Kidney (tissue), 13 donors: ENCODE measurements at regions not wholly inside any gene's neighbourhood (a gene's known extent, or its start where the extent isn't known, plus 50 kb on each side); places are given as distances from the start of the nearest gene placed in this dataset.

ENCODE experiments used
- DNase-seq, 5 donors: peaks; one replicate each; pipeline ENCODE4 v3.0.0-alpha.2; 2013 to 2020
- FAIRE-seq: peaks from 2 replicates; lab custom pipeline; 2012; peaks lifted over from hg19 to GRCh38; lab: Jason Lieb, UNC
- H3K27ac ChIP-seq, 2 donors: one replicate each; pipeline ENCODE4 v1.7.0; 2013; ENCODE audit warnings: low read depth in 2 of 2, low read length in 2 of 2, inconsistent platforms in 1 of 2
- H3K27me3 ChIP-seq: one replicate; pipeline ENCODE4 v1.7.1; 2013; ENCODE audit warnings: low read length, inconsistent platforms; ENCODE audit not compliant: control insufficient read depth, insufficient read depth
- H3K36me3 ChIP-seq, 3 donors: one replicate each; pipeline versions ENCODE4 v1.7.0 to v1.7.1; 2013; ENCODE audit warnings: low read length in 3 of 3, control low read depth in 1 of 3, inconsistent platforms in 1 of 3; ENCODE audit not compliant: insufficient read depth in 3 of 3, control insufficient read depth in 2 of 3
- H3K4me1 ChIP-seq, 3 donors: one replicate each; pipeline versions ENCODE4 v1.7.0 to v1.7.1; 2013; ENCODE audit warnings: low read length in 3 of 3, inconsistent platforms in 1 of 3, low read depth in 1 of 3; ENCODE audit not compliant: control insufficient read depth in 2 of 3, insufficient read depth in 2 of 3
- H3K4me3 ChIP-seq, 3 donors: one replicate each; pipeline versions ENCODE4 v1.7.0 to v1.8.1; 2013; ENCODE audit warnings: low read length in 3 of 3, control low read depth in 1 of 3, inconsistent platforms in 1 of 3
- H3K9ac ChIP-seq, 3 donors: one replicate each; pipeline versions ENCODE4 v1.7.0 to v1.7.1; 2013; ENCODE audit warnings: low read length in 3 of 3, control low read depth in 1 of 3, inconsistent platforms in 1 of 3
- H3K9me3 ChIP-seq, 3 donors: one replicate each; pipeline versions ENCODE4 v1.7.0 to v1.7.1; 2013; ENCODE audit warnings: low read length in 3 of 3, control low read depth in 1 of 3, inconsistent platforms in 1 of 3; ENCODE audit not compliant: control insufficient read depth in 2 of 3, insufficient read depth in 1 of 3
- intact Hi-C: fragments of 100-400 bp; cut with DNase I; formaldehyde crosslinking; loops from one replicate; pipeline ENCODE4 v1.11.1; 2022
- TF ChIP-seq, protein P1 (sequence below): IDR thresholded peaks from 3 replicates; pipeline ENCODE4 v1.5.1; 2012; ENCODE audit warnings: mild to moderate bottlenecking, moderate library complexity, borderline replicate concordance; ENCODE audit not compliant: insufficient read depth; ENCODE audit errors: extremely low read depth
- donor health status: control.
- donor health status: control.
- donor health status: control.
- donor health status: control.
- donor health status: control.
- donor health status: DM: yes; HTN: yes; CAD: no.
- donor health status: Normal renal cell carcinoma (clear cell type).

DNA sequence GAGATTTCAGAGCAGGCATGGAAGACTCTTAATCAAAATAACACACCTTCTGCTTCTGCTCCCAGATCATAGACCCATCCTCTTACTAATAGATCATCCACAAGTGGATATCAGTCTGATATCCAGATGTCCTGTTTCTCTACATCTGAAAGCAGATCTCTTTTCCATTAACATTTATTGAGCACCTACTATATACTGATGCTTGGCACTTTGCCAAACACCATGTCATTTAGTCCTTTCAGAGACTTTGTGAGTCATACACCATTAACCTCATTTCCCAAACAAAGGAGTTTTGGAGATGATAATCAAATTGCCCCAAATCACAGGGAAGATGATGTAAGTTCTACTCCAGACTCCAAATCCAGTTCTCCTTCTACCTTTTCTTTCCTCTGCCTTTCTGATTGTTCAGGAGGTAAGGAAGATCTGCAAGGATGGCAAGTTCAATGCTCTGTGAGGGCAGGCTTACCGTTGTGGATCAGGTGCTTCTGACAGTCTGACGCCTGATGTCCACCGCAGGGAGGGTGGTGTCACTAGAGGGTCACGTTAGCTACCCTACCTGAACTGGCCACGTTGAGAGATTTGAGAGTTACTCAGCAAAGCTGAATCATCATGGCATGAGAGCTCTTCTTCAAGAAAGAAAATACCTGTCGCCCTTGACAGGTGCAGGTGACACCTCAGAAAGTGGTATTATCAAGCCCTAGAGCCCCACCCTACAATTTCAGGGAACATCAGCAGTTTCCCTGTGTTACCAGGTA lies 269.6 kb upstream of the ZMIZ1 start:
- H3K4me1 ChIP-seq: peaks cover 0 to 4% (median 0%) of the 10 kb centered on the region in 3 donors
- intact Hi-C loops: no loop called here
- H3K4me3 ChIP-seq: no peak overlapping the region
- H3K9ac ChIP-seq: no peak overlapping the region
- TF ChIP-seq, protein P1, sequence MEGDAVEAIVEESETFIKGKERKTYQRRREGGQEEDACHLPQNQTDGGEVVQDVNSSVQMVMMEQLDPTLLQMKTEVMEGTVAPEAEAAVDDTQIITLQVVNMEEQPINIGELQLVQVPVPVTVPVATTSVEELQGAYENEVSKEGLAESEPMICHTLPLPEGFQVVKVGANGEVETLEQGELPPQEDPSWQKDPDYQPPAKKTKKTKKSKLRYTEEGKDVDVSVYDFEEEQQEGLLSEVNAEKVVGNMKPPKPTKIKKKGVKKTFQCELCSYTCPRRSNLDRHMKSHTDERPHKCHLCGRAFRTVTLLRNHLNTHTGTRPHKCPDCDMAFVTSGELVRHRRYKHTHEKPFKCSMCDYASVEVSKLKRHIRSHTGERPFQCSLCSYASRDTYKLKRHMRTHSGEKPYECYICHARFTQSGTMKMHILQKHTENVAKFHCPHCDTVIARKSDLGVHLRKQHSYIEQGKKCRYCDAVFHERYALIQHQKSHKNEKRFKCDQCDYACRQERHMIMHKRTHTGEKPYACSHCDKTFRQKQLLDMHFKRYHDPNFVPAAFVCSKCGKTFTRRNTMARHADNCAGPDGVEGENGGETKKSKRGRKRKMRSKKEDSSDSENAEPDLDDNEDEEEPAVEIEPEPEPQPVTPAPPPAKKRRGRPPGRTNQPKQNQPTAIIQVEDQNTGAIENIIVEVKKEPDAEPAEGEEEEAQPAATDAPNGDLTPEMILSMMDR: no peak
- H3K27ac ChIP-seq: no peak overlapping the region
- FAIRE-seq (no peak), DNase-seq (no peak)
- H3K9me3 ChIP-seq: no peaks in the 10 kb centered on the region
- no peaks in the 10 kb centered on the region for H3K36me3 ChIP-seq
- no peaks in the 10 kb centered on the region for H3K27me3 ChIP-seq

DNA sequence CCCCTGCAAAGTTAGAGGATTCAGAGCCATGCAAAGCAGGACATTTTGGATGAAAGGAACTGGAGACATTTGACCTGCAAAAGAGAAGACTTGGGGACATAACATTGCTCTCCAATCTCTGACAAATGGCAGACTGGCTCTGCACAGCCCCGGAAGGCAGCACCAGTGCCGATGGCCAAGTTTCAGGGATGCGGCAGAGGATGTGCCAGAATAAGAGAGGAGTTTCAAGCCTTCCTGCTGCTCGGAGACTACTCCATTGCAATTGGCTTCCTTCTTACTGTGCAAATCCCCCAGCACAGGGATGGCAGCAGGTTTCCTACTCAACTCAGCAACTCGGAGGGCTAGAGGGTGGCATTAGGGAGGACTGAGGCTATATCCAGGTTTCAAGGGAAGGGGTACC lies 268.8 kb upstream of the ZMIZ1 start:
- no peaks in the 10 kb centered on the region for H3K27me3 ChIP-seq
- no peak for FAIRE-seq
- H3K4me1 ChIP-seq: peaks cover 4 to 8% (median 4%) of the 10 kb centered on the region in 3 donors
- H3K9ac ChIP-seq: no peak overlapping the region
- intact Hi-C loops: no loop called here
- no peak overlapping the region for H3K4me3 ChIP-seq
- no peaks in the 10 kb centered on the region for H3K36me3 ChIP-seq
- no peak for DNase-seq
- no peak overlapping the region for H3K27ac ChIP-seq
- TF ChIP-seq, protein P1: no peak
- no peaks in the 10 kb centered on the region for H3K9me3 ChIP-seq

GRCh38 chr10:78800535-78801320 lies 268.0 kb upstream of the ZMIZ1 start:
- FAIRE-seq (no peak), DNase-seq (no peak)
- Histone ChIP-seq H3K9me3 (no peaks in the 10 kb centered on the region), H3K27me3 (no peaks in the 10 kb centered on the region), H3K9ac (no peak overlapping the region), H3K27ac (no peak overlapping the region), H3K4me1 (peaks cover 4 to 12% (median 4%) of the 10 kb centered on the region in 3 donors), H3K4me3 (no peak overlapping the region), H3K36me3 (no peaks in the 10 kb centered on the region)
- intact Hi-C loops: no loop called here
- TF ChIP-seq, protein P1: no peak
